Stimulated activated CD4-positive, alpha-beta T cell treated with anti-CD3 and anti-CD28 coated beads, Interleukin-1b, Interleukin-23, amount 100 ng/mL, for 4 hours (primary cell): ENCODE measurements at regions not wholly inside any gene's neighbourhood (a gene's known extent, or its start where the extent isn't known, plus 50 kb on each side); places are given as distances from the start of the nearest gene placed in this dataset.

ENCODE experiments used
- DNase-seq, 2 donors: peaks; one replicate each; pipeline ENCODE4 v3.0.0-alpha.2; 2020; ENCODE audit warnings: low read depth in 2 of 2

DNA sequence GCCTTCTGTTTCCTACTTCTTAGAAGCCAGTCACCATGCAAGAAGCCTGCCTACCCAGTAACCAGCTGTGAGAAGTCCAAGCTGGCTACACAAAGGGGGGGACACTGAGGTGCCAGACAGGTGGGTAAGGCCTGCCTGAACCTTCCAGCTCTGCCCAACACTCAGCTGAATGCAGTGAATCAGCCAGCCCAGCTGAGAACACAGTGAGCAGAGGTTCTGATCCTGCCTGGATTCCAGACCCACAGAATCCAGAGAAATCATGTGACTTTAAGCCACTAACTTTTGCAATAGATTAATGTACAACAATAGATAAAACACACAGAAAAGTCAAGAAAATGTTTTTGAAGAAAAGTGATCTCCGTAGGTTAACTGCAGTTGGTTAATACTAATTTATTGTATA, 151.7 kb downstream of the EFNB2 start:
- DNase-seq, result no peak

DNA sequence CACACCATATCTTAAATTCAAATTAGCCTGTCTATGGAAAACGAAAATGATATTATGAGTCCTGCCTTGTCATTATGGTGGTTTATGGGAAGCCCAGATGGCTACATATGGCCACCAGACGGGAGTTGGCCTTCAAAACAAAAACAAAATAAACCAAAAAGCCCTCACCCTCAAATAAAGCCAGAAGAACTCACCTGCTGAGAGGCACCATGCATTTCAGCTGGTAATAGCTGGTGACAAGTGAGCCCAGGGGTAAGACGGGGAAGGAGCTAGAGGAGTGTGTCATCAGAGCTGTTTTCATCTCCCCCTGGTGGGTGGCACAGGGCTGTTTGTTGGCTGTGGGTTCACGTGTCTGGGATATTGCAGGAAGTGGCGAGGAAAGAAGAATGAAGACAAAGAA, 152.9 kb downstream of the EFNB2 start:
- DNase-seq, result no peak

DNA sequence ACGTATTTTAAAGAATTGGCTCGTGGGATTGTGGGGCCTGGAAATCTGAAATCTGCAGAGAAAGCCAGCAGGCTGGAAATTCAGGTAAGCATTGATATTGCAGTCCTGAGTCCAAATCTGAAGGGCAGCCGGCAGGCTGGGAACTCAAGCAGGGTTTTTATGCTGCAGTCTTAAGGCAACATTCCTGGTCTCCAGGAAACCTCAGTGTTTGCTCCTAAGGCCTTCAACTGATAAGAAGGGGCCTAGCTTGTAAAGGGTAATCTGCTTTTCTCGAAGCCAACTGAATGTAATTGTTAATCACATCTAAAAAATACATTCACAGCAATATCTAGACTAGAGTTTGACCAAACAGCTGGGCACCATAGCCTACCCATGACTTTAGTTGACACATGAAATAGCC, 154.4 kb downstream of the EFNB2 start:
- no peak for DNase-seq

DNA sequence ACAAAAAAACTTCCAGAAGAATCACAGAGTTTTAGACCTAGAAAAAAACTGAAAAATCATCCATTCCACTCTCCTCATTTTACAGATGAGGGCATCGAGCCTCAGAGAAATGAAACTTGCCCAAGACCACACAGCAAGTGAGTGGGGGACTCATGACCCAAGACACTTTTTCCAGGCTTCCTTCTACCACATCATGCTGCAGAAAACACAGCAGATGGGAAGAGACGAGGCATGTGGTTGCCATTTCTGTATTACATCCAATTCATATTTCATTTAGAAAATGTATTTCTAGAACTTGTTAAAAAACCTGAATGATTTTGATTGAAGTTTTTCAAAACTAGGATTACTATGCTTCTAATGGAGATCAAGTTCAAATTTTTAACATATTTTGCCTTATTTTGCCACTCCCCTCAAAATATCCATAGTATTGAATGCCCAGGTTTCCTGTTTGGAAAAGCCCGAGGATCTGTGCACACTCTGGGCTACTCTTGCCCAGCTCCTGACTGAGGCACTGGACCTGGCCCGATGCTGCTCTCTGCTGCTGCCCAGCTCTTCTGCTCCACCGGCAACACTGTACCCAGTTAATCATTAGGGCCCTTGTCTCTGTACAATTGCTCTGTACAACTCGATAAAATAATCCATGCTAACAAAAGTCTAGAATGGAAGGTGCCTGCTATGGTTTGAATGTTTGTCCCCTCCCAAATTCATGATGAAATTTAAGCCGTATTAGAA, 157.4 kb downstream of the EFNB2 start:
- no peak for DNase-seq

DNA sequence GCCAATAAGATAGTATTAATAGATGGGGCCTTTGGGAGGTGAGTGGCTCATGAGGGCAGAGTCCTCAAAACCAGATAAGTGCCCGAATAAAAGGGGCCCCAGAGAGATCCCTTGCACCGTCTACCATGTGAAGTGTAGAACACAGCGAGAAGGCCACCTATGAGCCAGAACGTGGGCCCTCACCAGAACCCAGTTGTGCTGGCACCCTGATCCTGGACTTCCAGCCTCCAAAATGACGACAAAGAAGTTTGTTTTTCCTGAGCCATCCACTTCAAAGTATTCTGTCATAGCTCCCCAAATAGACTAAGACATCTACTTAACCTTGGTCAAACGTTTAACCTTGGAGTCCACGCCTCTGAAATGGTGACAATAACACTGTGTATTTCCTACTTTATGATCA, 158.1 kb downstream of the EFNB2 start:
- no peak for DNase-seq

DNA sequence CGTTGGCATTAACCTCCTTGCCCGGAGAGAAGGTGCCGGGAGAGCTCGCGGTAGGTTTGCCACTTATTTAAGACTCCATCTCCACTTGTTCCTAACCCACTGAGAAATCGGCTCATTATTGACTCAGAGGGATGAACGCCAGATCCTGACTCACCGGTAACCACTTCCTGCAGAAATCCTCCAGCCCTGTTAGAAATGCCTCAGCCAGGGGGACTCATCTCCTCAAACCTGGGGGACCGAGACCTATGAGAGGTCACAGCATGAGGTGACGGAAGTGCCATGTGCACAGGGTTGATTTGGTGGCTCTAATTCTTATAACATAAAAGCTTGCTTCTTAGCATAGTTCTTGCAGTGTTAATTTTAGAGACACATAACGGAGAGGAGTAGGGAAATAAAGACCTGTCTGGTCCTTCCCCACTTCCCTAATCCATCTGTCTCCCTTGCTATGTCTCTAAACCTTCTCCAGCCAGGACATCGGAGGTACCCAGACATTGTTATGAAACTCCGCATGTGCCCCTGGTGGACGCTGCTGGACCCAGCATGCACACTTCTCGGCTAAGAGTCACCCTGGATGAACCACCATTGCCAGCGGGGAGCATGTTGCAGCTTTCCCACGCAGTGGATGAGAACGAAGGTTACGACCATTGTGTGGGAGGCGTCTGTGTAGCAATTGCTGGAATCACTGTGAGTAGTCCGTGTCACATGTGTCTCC, 158.9 kb downstream of the EFNB2 start:
- no peak for DNase-seq

DNA sequence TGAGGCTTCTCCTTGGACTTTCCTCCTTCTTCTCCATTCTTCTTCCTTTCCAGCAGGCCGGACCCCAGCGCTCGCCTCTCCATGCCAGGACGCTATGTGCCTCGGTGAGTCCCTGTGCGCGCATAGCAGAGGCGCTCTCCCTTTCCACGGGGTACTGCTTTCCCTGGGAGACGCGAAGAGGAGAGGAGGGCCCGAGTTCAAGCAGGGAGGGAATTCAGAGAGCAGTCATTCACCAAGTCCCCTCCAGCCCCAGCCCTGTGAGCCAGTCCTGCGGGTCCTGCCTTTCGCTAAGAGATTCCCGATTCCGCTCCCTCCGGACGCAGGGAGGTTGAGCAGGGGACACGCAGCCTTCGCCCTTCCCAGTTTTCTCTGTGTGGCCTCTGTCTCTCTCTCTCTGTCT, 160.4 kb downstream of the EFNB2 start:
- no peak for DNase-seq

DNA sequence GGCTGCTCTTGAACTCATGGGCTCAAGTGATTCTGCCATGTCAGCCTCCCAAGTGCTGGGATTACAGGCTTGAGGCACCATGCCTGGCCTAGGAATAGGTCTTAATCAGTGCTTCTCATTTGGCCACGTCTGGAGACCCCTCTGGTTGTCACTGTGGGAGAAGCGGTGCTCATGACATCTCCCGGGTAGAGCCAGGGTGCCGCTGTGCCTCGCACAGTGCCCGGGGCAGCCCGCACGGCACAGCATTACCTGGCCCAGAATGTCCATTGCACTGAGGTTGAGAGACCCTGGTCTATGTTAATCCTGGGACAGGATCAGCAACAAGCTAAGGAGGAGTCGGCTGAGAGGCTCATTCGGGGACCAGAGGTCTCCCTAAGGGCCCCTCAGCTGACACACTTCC, 160.8 kb downstream of the EFNB2 start:
- no peak for DNase-seq

DNA sequence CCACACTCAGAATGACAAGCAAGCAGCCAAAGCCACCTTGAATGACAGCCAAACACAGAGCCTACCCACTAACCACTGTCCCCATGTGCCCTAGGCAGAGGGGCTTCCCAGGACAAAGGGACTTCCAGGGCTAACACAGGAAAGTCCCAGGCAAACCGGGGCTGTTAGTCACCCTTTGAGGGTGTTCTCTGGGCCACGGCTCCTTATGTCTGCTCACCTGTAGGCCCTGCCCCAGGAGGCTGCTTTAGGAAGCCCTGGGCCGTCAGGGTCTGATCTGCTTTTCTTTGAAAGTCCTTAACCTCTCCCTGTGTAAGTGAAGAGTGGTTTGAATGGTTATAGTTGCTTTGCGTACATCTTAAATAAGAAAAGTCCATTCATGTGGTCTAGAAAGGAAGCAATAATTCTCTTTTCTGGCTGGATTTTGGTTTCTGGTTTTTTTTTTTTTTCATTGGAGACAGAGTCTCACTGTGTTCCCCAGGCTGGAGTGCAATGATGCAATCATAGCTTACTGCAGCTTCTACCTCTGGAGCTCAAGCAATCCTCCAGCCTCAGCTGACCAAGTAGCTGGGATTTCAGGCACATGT, 161.4 kb downstream of the EFNB2 start:
- no peak for DNase-seq

DNA sequence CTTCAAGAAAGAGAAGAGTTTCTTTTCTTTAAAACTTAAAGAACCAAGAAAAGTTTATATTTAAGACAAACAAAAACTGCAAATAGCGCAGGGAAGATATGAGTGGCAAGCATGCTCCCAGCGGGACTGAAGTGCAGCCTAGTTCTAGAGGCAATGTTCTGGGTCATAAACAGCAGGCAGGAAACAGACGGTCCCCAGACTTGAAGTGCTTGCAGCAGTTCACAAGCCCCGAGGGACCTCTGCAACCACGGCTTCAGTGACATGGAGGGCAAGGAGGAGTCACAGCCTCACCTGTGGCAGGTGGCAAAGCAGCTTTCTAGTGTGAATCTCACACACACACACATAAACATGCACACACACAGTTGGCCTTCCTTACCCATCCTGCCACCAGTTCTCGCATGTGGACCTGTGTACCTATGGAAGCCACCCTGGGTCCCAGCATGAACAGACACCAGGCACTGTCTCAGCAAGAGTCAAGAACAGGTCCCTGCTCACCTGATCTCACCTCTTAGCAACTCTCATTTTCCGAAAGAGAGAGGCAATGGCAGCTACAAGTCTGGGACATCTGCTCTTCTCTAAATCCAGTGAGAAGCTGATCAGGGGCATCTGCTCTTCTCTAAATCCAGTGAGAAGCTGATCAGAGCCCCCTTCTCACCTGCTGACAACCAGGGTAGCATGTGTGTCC, 162.0 kb downstream of the EFNB2 start:
- DNase-seq, result no peak

DNA sequence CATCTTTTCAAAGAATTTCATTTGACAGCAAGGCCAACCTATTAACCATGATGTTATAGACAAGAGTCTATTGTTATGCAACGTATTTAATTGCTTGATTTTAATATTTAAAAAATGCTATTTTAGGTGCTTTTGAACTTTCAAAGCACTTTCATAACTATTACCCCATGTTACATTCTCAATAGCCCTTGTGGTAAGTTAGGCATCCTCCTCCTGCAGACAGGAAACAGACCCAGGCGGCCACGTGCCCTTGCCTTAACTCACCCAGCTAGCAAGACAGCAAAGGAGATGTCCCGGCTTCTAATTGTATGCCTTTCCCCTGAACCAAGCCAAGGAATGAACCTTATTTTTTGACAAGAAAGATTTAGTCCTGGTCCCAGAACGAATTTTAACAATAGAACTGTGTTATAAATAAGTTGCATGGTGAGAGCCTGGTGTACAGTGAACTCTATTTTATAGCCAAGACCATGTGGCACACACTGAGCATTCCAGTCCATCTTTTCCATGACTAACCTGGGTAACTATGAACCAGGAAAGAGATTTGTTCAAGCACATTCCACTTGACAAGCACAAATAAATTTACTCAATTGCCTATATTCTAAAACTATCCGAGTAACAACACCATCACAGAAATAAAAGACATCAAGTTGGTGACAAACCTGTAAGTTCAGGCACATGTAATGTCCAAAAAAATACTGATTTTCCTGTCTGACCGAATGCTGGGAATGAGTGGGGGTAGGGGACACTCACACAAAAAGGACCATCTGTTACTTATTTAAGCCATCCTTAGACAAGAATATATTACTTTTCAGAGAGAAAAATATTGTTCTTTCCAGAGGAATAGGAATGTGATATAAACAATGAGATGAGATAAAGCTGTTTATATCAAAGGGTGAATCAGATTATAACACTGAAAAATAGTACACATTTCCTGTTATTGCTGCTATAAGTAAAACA, 163.0 kb downstream of the EFNB2 start:
- no peak for DNase-seq

DNA sequence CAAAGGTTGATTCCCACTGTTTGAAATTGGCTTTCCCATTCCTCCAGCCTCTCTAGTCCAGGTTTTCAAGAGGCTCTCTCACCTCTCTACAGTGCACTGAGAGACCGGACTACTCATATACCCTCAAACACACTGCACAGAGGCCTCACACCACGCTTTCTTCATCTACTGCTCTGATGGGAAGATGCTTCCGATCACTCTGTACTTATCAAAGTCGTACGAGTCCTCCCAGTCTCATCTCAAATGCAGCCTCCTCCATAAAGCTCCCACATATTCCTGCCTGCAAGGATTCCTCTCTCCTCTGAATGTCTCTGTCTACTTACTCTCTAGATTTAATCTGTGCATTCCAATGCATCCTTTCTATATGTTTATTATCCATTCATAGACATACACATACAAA, 164.4 kb downstream of the EFNB2 start:
- DNase-seq, result no peak

DNA sequence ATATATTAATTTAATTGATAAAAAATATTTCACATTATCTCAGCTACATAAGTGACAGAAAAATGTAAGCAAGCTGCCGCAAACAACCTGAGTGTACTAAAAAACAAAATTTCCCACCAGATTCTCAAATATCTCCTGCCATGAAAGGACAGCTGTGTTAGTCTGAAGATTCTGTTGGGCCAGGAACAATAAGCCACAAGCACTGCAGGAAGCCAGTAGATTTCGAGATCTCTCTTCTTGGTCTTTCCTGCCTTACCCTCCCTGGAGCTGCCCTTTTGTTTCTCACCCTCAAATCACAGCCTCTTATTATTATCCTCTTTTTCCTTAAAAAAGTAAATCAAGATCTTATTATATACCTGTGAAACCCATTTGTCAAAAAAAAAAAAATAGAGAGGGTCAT, 165.6 kb downstream of the EFNB2 start:
- DNase-seq, result no peak

DNA sequence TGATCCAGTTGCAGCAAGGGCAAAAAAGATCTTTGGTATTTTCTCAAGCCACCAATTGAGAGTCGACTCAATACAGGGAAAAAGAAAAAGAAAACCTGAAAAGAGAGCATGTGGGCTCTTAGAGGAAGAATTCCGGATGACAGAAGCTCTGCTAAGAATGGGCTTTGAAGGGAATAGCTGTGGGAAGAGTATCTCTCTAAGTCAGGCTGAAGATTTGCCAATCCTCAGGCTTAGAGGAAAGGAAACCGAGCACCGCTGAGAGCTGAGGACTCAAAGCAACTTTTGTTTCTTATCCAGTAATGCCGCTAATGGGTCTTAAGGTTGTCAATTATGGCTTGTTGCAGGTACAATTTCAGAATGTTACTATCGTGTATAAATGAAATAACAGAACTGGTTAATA, 166.4 kb downstream of the EFNB2 start:
- no peak for DNase-seq

DNA sequence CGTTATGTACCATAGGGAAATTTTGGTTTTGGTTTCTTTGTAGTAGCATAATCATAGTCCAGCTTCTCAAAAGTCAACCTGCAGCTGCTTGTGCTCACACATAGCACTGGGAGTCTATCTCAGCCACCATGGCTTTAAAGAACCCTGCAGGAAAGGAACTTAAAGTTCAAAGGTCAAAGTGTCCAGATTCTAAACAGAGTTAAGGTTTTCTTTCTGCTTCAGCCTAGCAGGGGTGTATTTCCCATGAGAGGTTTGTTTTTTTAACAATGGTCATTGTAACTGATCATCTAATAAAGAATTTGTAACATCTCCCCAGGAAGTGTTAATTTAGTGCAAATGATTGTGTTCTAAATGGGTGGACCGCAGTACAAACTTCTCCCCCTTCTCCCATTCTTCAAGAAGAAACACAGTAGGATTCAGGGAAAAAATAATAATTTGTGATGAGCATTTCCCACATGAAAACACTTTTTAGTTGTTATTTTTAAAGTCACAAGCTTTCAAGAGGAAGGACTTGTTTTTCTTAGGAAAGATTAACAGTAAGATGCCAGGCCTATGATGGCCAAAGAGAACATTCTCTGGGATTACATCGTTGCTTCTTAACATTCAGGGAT, 168.0 kb downstream of the EFNB2 start:
- no peak for DNase-seq

DNA sequence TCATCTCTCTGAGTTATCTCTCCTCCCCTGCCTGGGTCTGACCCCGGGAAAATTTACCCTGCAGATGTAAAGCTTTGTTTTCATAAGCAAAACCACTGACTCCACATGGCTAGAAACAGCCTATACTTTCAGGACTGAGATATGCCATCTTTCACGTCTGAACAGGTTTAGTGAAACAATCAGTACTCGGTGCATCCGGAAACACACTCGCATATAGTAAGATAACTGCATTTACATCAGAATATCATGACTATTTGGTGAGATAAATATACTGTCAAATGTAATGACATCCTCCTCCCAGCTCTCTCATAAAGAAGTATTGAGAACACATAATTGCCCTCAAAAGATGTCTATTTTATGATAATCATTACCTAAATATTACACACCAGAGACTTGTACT, 172.8 kb downstream of the EFNB2 start:
- DNase-seq, result no peak

DNA sequence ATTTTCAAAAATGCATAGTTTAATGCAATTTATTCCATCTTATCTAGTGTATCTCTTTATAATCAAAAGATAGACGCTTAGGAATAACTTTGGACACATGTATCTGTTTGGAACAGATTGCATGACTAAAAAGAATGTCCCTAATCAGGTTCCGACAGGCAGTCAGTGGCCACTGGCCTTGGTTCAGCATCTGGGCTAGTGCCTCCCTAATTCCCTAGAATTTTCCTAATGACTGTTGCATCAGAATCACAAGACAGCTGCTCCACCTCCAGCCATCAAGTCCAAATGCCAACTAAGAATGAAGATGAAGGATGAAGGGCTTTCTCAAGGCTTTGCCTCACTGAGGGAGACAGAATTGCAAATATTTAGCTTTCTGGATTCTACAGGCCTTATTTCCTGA, 173.8 kb downstream of the EFNB2 start:
- no peak for DNase-seq

DNA sequence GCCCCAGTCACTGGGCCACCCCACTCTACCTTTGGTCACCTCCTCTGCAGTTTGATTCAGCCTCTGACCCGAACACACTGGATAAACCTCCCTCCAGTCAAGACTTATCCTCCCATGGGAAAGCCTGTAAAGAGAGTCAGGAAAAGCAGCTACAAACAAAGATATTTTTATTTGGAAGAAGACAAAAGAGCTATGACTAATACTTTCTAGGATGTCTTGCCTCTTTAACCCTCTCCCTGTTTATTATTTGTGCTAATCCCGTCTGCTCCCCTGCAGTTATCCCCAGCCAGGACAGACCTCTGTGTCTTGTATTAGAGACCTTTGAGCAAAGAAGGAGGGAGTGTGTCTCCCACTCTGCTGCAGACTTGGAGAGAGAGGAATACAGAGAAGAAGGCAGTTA, 178.3 kb downstream of the EFNB2 start:
- no peak for DNase-seq

DNA sequence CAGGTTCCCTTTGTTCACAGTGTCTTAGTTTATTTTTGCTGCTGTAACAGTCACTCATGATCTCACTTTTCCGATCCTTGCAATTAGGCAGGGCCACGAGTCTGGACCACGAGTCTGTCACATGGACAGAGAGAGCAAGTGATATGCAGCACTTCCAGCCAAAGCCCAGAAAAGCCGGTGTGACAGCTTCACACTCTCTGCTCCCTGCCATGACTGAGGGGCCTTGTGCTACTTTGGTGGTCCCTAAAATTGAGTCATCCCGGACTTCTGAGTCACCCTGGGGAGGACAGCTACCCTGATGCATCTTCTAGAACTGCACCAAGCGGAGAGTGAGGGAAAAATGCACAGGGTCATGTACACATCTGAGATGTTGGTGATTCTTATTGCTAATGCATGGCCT, 179.6 kb downstream of the EFNB2 start:
- DNase-seq, result no peak

DNA sequence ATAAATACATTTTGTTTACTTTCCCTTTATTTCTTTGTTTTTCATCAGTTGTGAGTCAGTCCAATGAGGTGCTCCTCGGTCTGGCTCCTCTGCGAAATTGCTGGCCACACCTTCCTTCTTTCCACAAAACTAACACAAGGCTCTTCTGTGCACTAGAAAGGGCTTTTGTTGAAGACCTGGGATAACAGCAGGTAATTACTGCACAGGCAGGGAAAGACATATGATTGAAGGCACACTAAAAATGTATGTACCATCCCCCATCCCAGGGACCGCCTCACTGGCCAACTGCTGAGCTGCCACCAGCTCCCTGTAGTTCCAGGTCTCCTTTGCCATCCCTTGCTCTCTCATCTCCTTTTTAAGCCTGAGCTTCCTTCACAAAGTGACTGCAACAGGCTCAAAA, 180.5 kb downstream of the EFNB2 start:
- DNase-seq, result no peak

DNA sequence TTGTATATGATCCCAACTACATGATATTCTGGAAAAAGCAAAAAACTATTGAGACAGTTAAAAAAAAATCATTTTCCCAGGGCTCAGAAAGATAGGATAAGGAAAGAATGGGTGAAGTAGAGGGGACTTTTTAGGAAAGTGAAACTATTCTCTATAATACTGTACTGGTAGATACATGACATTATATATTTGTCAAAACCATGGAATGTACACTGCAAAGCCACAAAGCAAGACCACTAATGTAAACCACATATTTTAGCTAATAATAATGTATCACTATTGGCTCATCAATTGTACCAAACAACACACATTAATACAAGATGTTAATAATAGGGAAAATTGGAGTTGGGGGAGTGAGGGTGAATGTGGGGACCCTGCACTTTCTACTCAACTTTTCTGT, 182.6 kb downstream of the EFNB2 start:
- no peak for DNase-seq
